ENCODE measurements at regions not wholly inside any gene's neighbourhood (a gene's known extent, or its start where the extent isn't known, plus 50 kb on each side); places are given as distances from the start of the nearest gene placed in this dataset.
"Not testable (repeated sequence)": the region's sequence is repeated elsewhere in the genome, so short reads cannot be mapped to it uniquely, and the experiment has no call there.

GRCh38 chr10:80751940-80752339, 214.2 kb downstream of the SH2D4B start:
- no peak for DNase-seq (ENCODE audit: low read depth)

- DNase-seq (ENCODE audit: low read depth) = no peak
Observed at GRCh38 chr10:80753612-80754011, 215.9 kb downstream of the SH2D4B start.

GRCh38 chr10:80755893-80756292, 218.2 kb downstream of the SH2D4B start:
- DNase-seq (ENCODE audit: low read depth) = no peak

- no peak for DNase-seq (ENCODE audit: low read depth)
Observed at GRCh38 chr10:80759693-80760092, 222.0 kb downstream of the SH2D4B start.

- DNase-seq (ENCODE audit: low read depth) = no peak
Observed at GRCh38 chr10:80760914-80761371, 223.2 kb downstream of the SH2D4B start.

GRCh38 chr10:80767963-80768362, 230.3 kb downstream of the SH2D4B start:
- DNase-seq (ENCODE audit: low read depth) = no peak

- DNase-seq (ENCODE audit: low read depth) = no peak
Observed at GRCh38 chr10:80769700-80770160, 232.0 kb downstream of the SH2D4B start.

GRCh38 chr10:80770239-80770638, 232.5 kb downstream of the SH2D4B start:
- DNase-seq (ENCODE audit: low read depth) = no peak

GRCh38 chr10:80771285-80771684, 233.6 kb downstream of the SH2D4B start:
- DNase-seq (ENCODE audit: low read depth) = no peak

- no peak for DNase-seq (ENCODE audit: low read depth)
Observed at GRCh38 chr10:80771902-80772555, 234.3 kb downstream of the SH2D4B start.

- no peak for DNase-seq (ENCODE audit: low read depth)
Observed at GRCh38 chr10:80772596-80772995, 234.9 kb downstream of the SH2D4B start.

- DNase-seq (ENCODE audit: low read depth) = no peak
Observed at GRCh38 chr10:80784695-80785094, 247.0 kb downstream of the SH2D4B start.

- DNase-seq (ENCODE audit: low read depth) = no peak
Observed at GRCh38 chr10:80786322-80786721, 248.6 kb downstream of the SH2D4B start.

- DNase-seq (ENCODE audit: low read depth) = no peak
Observed at GRCh38 chr10:80787952-80788351, 250.2 kb downstream of the SH2D4B start.

- no peak for DNase-seq (ENCODE audit: low read depth)
Observed at GRCh38 chr10:80794994-80795393, 257.3 kb downstream of the SH2D4B start.

GRCh38 chr10:80805343-80806020, 267.8 kb downstream of the SH2D4B start:
- DNase-seq (ENCODE audit: low read depth) = no peak

GRCh38 chr10:80814147-80814652, 276.5 kb downstream of the SH2D4B start:
- no peak for DNase-seq (ENCODE audit: low read depth)

- DNase-seq (ENCODE audit: low read depth) = no peak
Observed at GRCh38 chr10:80829151-80829550, 291.4 kb downstream of the SH2D4B start.

- no peak for DNase-seq (ENCODE audit: low read depth)
Observed at GRCh38 chr10:80829562-80829961, 291.9 kb downstream of the SH2D4B start.

GRCh38 chr10:80832693-80833092, 295.0 kb downstream of the SH2D4B start:
- not testable (repeated sequence) for DNase-seq (ENCODE audit: low read depth)

- no peak for DNase-seq (ENCODE audit: low read depth)
Observed at GRCh38 chr10:80855348-80855971, 317.8 kb downstream of the SH2D4B start.

- no peak for DNase-seq (ENCODE audit: low read depth)
Observed at GRCh38 chr10:80856186-80856585, 318.5 kb downstream of the SH2D4B start.

- not testable (repeated sequence) for DNase-seq (ENCODE audit: low read depth)
Observed at GRCh38 chr10:80859279-80859678, 321.6 kb downstream of the SH2D4B start.

Measured in T-helper 22 cell (primary cell).